Ishikawa (cell line): ENCODE measurements at regions not wholly inside any gene's neighbourhood (a gene's known extent, or its start where the extent isn't known, plus 50 kb on each side); places are given as distances from the start of the nearest gene placed in this dataset.

ENCODE experiments used
- CEBPB ChIP-seq: IDR thresholded peaks from 2 replicates; pipeline ENCODE4 v1.6.1; 2012
- CREB1 ChIP-seq: IDR thresholded peaks from 2 replicates; pipeline ENCODE4 v1.6.1; 2012; ENCODE audit warnings: low read depth
- EGR1 ChIP-seq: IDR thresholded peaks from 2 replicates; pipeline ENCODE4 v1.6.1; 2012
- EP300 ChIP-seq: IDR thresholded peaks from 2 replicates; pipeline ENCODE4 v1.6.1; 2012; ENCODE audit warnings: borderline replicate concordance
- FOXM1 ChIP-seq: IDR thresholded peaks from 2 replicates; pipeline ENCODE4 v1.6.1; 2012; ENCODE audit warnings: low read depth, borderline replicate concordance
- MAX ChIP-seq: IDR thresholded peaks from 2 replicates; pipeline ENCODE4 v1.6.1; 2012
- NFIC ChIP-seq: IDR thresholded peaks from 2 replicates; pipeline ENCODE4 v1.6.1; 2012
- RAD21 ChIP-seq: IDR thresholded peaks from 2 replicates; pipeline ENCODE4 v1.6.1; 2012; ENCODE audit warnings: low read depth
- TAF1 ChIP-seq: IDR thresholded peaks from 2 replicates; pipeline ENCODE4 v1.6.1; 2012; ENCODE audit warnings: low read depth, mild to moderate bottlenecking
- TCF12 ChIP-seq: IDR thresholded peaks from 2 replicates; pipeline ENCODE4 v1.6.1; 2012; ENCODE audit warnings: low read depth
- TEAD4 ChIP-seq: IDR thresholded peaks from 2 replicates; pipeline ENCODE4 v1.6.1; 2012
- USF1 ChIP-seq: IDR thresholded peaks from 2 replicates; pipeline ENCODE4 v1.6.1; 2012
- YY1 ChIP-seq: IDR thresholded peaks from 2 replicates; pipeline ENCODE4 v1.6.1; 2012; ENCODE audit warnings: low read depth
- ZBTB7A ChIP-seq: IDR thresholded peaks from 2 replicates; pipeline ENCODE4 v1.6.1; 2012; ENCODE audit warnings: low read depth
- TF ChIP-seq, protein P1 (sequence below): IDR thresholded peaks from 2 replicates; pipeline ENCODE4 v1.6.1; 2012; ENCODE audit warnings: low read depth, mild to moderate bottlenecking

DNA sequence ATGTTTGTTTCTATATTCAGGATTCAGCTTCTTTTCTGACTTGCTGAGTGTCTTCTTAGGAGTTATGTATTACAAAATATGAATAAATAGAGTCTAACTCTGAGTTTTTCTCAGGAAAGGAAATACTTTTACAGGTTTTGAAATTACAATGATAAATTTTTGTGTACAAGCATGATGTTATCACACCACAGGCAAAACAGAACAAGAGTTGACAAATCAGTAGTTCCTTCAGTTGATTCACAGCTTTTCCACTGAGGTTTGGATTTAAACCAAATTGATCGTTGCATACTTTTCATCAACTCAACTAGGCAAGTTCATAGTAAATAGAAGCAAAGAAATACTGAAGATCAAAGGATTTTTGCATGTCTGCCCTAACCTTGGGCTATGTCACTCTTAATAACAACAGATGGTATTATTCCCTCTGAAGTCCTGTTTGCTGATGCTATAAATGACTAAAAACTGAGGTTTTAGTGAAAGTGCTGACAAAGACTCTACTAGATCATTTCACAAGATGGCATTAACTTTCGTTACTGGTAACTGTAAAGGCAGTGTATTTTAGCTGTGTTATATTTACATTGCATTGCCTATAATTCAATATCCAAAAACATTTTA lies 520.2 kb downstream of the FLRT2 start:
- no peak for TF ChIP-seq FOXM1

DNA sequence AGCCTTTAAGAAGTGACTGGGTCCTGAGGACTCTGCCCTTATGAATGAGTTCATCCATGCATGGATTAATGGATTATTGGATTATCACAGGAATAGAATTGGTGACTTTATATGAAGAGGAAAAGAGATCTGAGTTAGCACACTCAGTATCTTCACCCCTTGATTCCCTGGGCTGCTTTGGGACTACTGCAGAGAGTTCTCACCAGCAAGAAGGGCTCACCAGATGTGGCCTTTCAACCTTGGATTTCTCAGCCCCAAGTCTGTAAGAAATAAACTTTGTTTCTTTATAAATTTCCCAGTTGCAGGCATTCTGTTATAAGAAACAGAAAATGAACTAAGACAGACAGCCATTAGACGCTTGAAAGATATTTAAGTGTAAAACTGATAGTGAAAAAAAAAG lies 509.2 kb downstream of the FLRT2 start:
- TF ChIP-seq FOXM1, result no peak
- TF ChIP-seq, protein P1, sequence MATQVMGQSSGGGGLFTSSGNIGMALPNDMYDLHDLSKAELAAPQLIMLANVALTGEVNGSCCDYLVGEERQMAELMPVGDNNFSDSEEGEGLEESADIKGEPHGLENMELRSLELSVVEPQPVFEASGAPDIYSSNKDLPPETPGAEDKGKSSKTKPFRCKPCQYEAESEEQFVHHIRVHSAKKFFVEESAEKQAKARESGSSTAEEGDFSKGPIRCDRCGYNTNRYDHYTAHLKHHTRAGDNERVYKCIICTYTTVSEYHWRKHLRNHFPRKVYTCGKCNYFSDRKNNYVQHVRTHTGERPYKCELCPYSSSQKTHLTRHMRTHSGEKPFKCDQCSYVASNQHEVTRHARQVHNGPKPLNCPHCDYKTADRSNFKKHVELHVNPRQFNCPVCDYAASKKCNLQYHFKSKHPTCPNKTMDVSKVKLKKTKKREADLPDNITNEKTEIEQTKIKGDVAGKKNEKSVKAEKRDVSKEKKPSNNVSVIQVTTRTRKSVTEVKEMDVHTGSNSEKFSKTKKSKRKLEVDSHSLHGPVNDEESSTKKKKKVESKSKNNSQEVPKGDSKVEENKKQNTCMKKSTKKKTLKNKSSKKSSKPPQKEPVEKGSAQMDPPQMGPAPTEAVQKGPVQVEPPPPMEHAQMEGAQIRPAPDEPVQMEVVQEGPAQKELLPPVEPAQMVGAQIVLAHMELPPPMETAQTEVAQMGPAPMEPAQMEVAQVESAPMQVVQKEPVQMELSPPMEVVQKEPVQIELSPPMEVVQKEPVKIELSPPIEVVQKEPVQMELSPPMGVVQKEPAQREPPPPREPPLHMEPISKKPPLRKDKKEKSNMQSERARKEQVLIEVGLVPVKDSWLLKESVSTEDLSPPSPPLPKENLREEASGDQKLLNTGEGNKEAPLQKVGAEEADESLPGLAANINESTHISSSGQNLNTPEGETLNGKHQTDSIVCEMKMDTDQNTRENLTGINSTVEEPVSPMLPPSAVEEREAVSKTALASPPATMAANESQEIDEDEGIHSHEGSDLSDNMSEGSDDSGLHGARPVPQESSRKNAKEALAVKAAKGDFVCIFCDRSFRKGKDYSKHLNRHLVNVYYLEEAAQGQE, result no peak
- TF ChIP-seq YY1, result no peak
- no peak for TF ChIP-seq RAD21
- no peak for TF ChIP-seq USF1
- TF ChIP-seq EGR1, result no peak
- no peak for TF ChIP-seq NFIC
- TF ChIP-seq TAF1, result no peak
- no peak for TF ChIP-seq ZBTB7A
- TF ChIP-seq EP300, result no peak
- no peak for TF ChIP-seq TCF12
- no peak for TF ChIP-seq CEBPB
- no peak for TF ChIP-seq MAX
- TF ChIP-seq CREB1, result no peak
- no peak for TF ChIP-seq TEAD4

DNA sequence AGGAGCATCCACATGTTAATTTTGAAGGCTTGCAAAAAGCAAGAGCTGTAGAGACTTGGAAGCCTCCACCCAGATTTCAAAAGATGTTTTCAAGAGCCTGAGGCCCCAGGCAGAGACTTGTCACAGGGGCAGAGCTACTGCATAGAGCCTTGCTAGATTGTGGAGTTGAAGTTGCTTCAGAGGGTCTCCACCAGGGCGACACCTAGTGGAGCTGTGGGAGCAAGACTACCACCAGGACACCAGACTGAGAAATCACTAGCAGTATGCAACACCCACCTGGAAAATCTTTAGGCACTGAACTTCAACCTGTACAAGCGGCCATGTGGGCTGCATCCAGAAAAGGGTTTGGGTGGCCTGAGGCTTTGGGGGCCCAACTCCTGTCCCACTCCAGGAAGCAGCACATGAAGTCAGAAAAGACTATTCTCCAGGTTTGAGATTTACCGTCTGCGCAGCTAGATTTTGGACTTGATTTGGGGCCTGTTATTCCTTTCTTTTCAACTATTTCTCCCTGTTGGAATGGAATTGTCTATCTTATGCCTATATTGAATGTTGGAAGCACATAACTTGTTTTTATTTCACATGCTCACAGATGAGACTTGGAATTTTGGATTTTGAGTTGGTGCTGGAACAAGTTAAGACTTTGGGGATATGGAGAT lies 508.6 kb downstream of the FLRT2 start:
- no peak for TF ChIP-seq TCF12
- TF ChIP-seq FOXM1, result no peak
- TF ChIP-seq RAD21, result no peak
- TF ChIP-seq TEAD4, result no peak
- no peak for TF ChIP-seq ZBTB7A
- TF ChIP-seq, protein P1, result no peak
- TF ChIP-seq TAF1, result no peak
- no peak for TF ChIP-seq MAX
- no peak for TF ChIP-seq YY1
- TF ChIP-seq USF1, result no peak
- TF ChIP-seq NFIC, result no peak
- no peak for TF ChIP-seq EGR1

GRCh38 chr14:86035882-86036281 lies 505.9 kb downstream of the FLRT2 start:
- TF ChIP-seq EP300 (no peak), CREB1 (no peak), EGR1 (no peak), TAF1 (no peak), TEAD4 (no peak)

GRCh38 chr14:86027990-86028389 lies 498.0 kb downstream of the FLRT2 start:
- TF ChIP-seq, protein P1, result no peak
- TF ChIP-seq RAD21, result no peak
- no peak for TF ChIP-seq TAF1
- TF ChIP-seq NFIC, result no peak
- TF ChIP-seq CEBPB, result no peak
- no peak for TF ChIP-seq USF1
- no peak for TF ChIP-seq EP300
- no peak for TF ChIP-seq TCF12
